ENCODE measurements at regions not wholly inside any gene's neighbourhood (a gene's known extent, or its start where the extent isn't known, plus 50 kb on each side); places are given as distances from the start of the nearest gene placed in this dataset.

DNA sequence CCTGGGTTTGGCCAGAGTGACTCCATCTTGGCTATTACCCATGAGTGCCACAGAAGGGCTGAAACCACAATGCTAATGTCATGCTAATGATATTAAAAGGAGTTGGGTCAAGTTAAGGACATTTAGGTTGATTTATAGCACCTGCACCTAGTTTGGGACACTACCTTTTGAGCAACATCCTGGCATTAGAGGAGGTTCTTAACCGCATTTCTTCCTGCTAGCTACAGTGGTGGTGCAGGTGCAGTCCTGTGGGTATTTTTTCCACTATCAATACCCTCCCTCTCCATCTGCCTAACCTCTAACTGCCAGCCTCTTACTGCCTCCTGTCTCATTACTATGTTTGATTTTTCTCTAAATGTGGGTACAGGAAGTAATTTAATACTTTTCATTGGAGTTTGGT, 1276.1 kb downstream of the FSTL5 start:
- TF ChIP-seq, protein P1, sequence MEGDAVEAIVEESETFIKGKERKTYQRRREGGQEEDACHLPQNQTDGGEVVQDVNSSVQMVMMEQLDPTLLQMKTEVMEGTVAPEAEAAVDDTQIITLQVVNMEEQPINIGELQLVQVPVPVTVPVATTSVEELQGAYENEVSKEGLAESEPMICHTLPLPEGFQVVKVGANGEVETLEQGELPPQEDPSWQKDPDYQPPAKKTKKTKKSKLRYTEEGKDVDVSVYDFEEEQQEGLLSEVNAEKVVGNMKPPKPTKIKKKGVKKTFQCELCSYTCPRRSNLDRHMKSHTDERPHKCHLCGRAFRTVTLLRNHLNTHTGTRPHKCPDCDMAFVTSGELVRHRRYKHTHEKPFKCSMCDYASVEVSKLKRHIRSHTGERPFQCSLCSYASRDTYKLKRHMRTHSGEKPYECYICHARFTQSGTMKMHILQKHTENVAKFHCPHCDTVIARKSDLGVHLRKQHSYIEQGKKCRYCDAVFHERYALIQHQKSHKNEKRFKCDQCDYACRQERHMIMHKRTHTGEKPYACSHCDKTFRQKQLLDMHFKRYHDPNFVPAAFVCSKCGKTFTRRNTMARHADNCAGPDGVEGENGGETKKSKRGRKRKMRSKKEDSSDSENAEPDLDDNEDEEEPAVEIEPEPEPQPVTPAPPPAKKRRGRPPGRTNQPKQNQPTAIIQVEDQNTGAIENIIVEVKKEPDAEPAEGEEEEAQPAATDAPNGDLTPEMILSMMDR (IDR thresholded peaks at IDR 0.05): no peak
- no peak for TF ChIP-seq EP300 (IDR thresholded peaks at IDR 0.05)

Measured in ovary (tissue), 3 donors.